ENCODE measurements at regions not wholly inside any gene's neighbourhood (a gene's known extent, or its start where the extent isn't known, plus 50 kb on each side); places are given as distances from the start of the nearest gene placed in this dataset.

DNA sequence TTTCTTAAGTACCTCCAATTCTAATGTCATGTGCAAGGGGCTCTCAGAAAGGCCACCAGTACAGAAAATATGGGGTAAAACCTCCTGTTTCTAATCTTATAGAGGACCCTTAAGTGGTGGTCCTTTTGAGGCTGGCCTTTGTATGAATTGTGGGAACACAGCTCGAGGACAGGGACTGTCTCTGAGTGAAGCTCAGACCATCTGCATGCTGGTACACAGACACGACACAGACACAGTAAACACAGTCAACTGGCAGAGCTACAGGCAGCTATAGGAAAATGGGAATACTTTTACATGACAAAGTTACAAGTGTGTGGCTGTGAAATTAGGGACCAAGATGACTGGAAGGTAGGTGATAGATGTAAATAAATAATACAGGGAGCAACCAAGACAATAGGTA lies 143.9 kb upstream of the PREP start:
- TF ChIP-seq, protein P1, sequence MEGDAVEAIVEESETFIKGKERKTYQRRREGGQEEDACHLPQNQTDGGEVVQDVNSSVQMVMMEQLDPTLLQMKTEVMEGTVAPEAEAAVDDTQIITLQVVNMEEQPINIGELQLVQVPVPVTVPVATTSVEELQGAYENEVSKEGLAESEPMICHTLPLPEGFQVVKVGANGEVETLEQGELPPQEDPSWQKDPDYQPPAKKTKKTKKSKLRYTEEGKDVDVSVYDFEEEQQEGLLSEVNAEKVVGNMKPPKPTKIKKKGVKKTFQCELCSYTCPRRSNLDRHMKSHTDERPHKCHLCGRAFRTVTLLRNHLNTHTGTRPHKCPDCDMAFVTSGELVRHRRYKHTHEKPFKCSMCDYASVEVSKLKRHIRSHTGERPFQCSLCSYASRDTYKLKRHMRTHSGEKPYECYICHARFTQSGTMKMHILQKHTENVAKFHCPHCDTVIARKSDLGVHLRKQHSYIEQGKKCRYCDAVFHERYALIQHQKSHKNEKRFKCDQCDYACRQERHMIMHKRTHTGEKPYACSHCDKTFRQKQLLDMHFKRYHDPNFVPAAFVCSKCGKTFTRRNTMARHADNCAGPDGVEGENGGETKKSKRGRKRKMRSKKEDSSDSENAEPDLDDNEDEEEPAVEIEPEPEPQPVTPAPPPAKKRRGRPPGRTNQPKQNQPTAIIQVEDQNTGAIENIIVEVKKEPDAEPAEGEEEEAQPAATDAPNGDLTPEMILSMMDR (IDR thresholded peaks at IDR 0.05; ENCODE audit: insufficient read depth, low read depth, low read length), result no peak
- TF ChIP-seq EZH2 (IDR thresholded peaks at IDR 0.05; ENCODE audit: insufficient read depth, low read length), result no peak
